GM18870 (cell line): ENCODE measurements at regions not wholly inside any gene's neighbourhood (a gene's known extent, or its start where the extent isn't known, plus 50 kb on each side); places are given as distances from the start of the nearest gene placed in this dataset.
"Not testable (repeated sequence)": the region's sequence is repeated elsewhere in the genome, so short reads cannot be mapped to it uniquely, and the experiment has no call there.

ENCODE experiments used
- ATAC-seq: cut with Tn5 transposase; IDR thresholded peaks from one replicate; pipeline ENCODE4 v1.9.1; 2021; ENCODE audit warnings: moderate library complexity; ENCODE audit not compliant: unreplicated experiment

DNA sequence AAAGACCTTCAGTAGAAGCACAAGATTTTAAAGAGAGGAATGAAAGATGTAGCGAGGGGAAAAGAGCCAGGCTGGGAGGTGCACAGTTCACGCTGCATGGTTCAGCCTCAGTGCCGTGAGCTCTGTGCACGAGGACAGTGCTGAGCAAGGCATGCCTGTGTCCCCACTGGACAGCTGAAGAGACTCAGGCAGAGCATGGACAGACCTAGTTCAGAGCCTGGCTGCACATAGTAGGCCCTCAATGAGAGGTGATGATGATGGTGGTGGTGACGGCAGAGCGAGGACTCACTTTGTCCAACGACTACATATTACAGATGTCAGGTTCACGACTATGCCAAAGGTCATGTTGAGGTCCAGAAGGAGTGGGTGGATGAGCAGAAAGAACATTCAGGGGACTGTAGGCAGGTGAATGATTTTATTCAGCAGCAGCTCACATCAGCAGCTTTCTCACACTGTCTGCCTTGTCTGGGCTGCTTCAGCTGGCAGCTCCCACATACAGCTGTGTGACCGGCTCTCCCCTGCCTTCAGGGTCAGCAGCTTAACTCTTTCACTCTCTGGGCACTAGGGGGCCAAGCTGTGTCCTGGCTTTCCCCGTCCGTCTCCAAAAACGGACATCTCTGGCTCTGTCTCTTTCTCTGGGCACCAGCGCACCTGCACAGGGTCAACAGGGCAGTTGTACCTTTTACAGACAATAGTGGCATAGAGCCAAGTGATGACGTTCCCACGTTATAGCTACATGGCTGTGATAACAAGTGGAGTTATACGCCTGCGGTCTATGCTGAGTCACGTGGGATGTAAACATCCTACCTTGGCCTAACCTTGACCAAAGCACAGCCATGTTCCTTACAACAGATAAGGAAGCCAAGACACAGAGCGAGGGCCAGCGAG lies 83.4 kb upstream of the KCNK12 start:
- ATAC-seq = no peak

DNA sequence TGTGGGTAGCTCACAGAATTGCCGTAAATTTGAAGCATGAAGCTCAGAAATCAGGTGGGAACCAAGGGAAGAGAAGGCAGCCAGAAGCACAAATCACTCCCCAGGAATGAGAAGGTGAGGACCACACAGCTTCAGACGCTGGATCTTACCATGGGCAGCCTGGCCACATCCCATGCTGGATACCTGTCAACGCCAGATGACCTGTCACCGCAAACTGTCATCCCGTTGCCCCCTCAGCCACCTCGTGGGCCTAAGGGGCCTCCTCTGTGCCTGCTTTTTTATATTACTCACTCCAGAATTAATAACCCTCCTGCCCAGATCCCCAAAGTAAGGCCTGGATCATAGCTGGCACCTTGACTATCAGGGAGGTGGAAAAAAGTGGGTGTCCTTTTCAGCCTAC lies 82.3 kb upstream of the KCNK12 start:
- ATAC-seq = no peak

- ATAC-seq = no peak
These were observed 81.4 kb upstream of the KCNK12 start for GRCh38 chr2:47652061-47652690.

DNA sequence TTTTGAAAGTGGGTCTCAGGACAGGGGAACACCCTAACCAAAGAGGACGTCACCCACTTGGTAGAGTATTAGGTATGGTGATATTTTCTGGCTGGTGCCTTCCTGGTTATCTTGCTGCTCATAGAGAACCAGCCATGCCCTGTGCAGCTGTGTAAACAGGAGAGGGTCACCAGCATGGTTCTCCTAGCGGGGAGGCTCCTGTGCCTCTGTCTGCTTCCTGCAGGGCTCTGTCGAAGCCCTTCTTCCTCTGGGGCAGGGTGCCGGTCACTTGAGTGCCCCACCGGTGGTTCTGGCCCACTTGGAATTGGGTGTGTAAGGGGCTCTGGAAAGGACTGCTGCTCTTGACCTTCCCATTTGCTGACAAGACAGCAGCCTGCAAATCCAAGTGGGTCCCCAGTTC lies 80.5 kb upstream of the KCNK12 start:
- ATAC-seq = no peak

- ATAC-seq = no peak
These were observed 79.3 kb upstream of the KCNK12 start for GRCh38 chr2:47650001-47650535.

- ATAC-seq = no peak
These were observed 74.5 kb upstream of the KCNK12 start for GRCh38 chr2:47645246-47645645.

- ATAC-seq = no peak
These were observed 73.6 kb upstream of the KCNK12 start for GRCh38 chr2:47644351-47644750.

DNA sequence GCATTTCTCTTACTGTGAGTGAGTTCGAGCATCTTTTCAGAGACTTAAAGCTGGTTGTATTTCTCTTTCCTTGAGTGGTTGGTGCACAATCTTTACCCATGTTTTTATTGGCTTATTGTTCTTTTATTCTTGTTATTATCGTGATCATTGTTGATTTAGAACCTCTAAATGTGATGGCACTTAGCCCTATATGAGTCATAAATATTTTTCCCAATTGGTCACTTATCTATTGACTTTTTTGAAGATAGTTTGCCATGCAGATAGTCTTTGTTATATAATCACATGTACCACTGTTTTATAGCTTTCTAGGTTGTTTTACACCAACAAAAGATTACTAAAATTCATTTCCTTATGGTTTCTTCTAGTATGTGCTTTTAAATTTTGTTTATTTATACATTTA lies 70.6 kb upstream of the KCNK12 start:
- no peak for ATAC-seq

DNA sequence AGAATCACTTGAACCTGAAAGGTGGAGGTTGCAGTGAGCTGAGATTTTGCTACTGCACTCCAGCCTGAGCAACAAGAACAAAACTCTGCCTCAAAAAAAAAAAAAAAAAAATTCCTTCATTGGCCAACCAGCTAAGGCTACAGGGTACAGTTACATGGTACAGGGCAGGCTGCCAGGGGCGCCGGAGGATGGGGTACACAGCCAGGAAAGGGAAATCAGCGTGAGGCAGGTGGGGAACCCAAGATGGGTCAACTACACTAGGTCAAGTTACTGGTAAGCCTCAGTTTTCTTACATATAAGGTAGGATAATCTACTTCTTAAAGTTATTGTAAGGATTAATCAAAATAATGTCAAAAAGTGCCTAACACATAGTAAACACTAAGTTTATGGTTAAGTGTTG lies 69.6 kb upstream of the KCNK12 start:
- ATAC-seq = no peak

DNA sequence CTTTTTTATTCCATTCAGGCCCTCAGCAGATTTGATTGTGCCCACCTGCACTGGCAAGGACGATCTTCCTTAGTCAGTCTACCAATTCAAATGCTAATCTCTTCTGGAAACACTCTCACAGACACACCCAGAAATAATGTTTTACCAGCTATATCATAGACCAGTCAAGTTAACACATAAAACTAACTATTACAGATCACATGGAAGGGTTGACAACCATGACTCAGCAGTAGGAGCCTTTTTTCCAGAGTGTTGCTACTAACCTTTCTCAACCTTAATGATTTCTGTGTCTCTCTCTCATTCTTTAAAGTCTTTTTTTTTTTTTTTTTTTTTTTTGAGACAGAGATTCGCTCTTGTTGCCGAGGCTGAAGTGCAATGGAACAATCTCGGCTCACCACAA lies 68.7 kb upstream of the KCNK12 start:
- ATAC-seq = no peak

GRCh38 chr2:47638430-47638829 lies 67.6 kb upstream of the KCNK12 start:
- no peak for ATAC-seq

GRCh38 chr2:47636596-47637264 lies 65.9 kb upstream of the KCNK12 start:
- ATAC-seq = no peak

- no peak for ATAC-seq
These were observed 65.4 kb upstream of the KCNK12 start for GRCh38 chr2:47636176-47636575.

DNA sequence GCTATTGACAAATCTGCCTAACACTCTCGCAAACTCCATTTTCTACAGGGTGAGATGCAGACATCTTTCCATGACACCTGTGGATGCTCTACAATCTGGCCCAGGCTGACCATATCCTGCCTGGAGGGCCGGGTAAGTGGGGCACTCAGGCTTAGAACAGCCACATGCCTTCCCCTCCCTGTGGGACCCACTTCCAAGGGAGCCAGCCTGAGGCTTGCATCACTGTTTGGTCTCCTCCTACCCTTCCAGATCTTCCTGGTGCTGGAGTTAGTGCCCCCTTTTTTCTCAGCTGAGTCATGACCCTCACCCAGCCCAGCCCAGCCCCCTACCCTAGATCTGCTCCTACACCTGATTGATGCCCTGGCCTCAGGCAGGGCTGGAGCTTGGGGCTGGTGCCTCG lies 62.0 kb upstream of the KCNK12 start:
- ATAC-seq = no peak

- no peak for ATAC-seq
These were observed 61.1 kb upstream of the KCNK12 start for GRCh38 chr2:47631792-47632398.

DNA sequence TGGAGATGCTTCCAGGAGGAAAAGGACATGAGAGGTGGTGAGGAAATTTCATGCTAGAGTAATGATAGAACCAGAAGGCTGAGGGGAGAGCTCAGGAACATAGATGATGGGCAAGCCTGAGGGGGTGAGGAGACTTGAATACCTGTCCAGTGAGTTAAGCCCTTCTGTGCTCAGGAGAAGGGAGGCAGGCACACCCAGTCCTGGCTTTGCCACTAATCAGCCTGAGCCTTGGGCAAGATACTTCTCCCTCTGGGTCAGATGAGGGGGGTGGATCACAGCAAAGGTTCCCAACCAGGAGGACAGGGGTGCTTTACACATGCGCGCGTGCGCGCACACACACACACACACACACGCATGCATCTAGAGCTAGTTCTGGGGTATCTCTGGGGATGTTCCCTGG lies 60.5 kb upstream of the KCNK12 start:
- no peak for ATAC-seq

- ATAC-seq = no peak
These were observed 59.0 kb upstream of the KCNK12 start for GRCh38 chr2:47629501-47630460.

DNA sequence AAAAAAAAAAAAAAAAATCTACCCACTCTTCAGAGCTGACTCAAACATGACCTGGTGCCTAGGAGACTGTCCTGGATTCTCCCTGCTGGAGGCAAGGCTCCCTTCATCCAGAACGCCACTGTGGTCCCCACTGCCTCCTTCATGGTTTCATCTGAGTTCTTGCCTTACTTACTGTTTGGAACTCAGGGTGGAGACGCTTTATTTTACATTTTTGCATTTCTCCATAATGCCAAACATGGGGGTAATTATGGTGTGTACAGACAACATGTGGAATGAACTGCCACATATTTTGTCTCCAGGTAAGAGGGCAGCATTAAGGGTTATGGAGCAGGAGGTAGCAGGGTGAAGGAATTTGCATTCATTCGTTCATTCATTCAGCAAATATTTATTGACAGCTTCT lies 58.1 kb upstream of the KCNK12 start:
- no peak for ATAC-seq

- ATAC-seq = no peak
These were observed 55.9 kb upstream of the KCNK12 start for GRCh38 chr2:47626664-47627063.

DNA sequence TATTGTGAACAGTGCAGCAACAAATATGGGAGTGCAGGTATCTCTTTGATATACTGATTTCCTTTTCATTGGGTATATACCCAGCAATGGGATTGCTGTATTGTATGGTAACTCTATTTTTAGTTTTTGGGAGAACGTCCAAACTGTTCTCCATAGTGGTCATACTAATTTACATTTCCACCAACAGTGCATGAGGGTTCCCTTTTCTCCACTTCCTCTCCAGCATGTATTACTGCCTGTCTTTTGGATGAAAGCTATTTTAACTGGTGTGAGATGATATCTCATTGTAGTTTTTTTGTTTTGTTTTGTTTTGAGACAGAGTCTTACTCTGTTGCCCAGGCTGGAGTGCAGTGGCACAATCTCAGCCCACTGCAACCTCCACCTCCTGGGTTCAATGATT lies 52.4 kb upstream of the KCNK12 start:
- not testable (repeated sequence) for ATAC-seq
